ENCODE measurements at regions not wholly inside any gene's neighbourhood (a gene's known extent, or its start where the extent isn't known, plus 50 kb on each side); places are given as distances from the start of the nearest gene placed in this dataset.

- TF ChIP-seq YY1 (IDR thresholded peaks at IDR 0.05; ENCODE audit: low read depth, low read length) (no peak), ZNF274 (IDR thresholded peaks at IDR 0.05; ENCODE audit: borderline replicate concordance, extremely low read depth, low read length) (no peak), TCF12 (IDR thresholded peaks at IDR 0.05; ENCODE audit: low read depth, low read length) (no peak)
Measured at GRCh38 chr22:22090650-22091399, 108.2 kb upstream of the TOP3B start.
